HT1080 (cell line): ENCODE measurements at regions not wholly inside any gene's neighbourhood (a gene's known extent, or its start where the extent isn't known, plus 50 kb on each side); places are given as distances from the start of the nearest gene placed in this dataset.
"Not testable (repeated sequence)": the region's sequence is repeated elsewhere in the genome, so short reads cannot be mapped to it uniquely, and the experiment has no call there.

Experiments used
- DNase-seq: peaks from one replicate; pipeline ENCODE4 v3.0.0-alpha.2; 2015; ENCODE audit warnings: low read depth

GRCh38 chr9:64130325-64130724 is 1154.7 kb downstream of the FOXD4L5 start:
- DNase-seq = not testable (repeated sequence)

GRCh38 chr9:64128572-64128971 is 1156.4 kb downstream of the FOXD4L5 start:
- peak; percentile 2 for DNase-seq

- DNase-seq = peak; percentile 54
Observed at GRCh38 chr9:64121602-64122001, 1163.4 kb downstream of the FOXD4L5 start.

GRCh38 chr9:64117329-64117728 is 1167.7 kb downstream of the FOXD4L5 start:
- not testable (repeated sequence) for DNase-seq

GRCh38 chr9:64107867-64108266 is 1177.1 kb downstream of the FOXD4L5 start:
- DNase-seq = not testable (repeated sequence)

- not testable (repeated sequence) for DNase-seq
Observed at GRCh38 chr9:64107211-64107610, 1177.8 kb downstream of the FOXD4L5 start.

- peak; percentile 26 for DNase-seq
Observed at GRCh38 chr9:64105193-64105592, 1179.8 kb downstream of the FOXD4L5 start.

- DNase-seq = not testable (repeated sequence)
Observed at GRCh38 chr9:64101504-64101903, 1183.5 kb downstream of the FOXD4L5 start.

GRCh38 chr9:64100571-64101155 is 1184.3 kb downstream of the FOXD4L5 start:
- not testable (repeated sequence) for DNase-seq

GRCh38 chr9:64085998-64086397 is 1199.0 kb downstream of the FOXD4L5 start:
- not testable (repeated sequence) for DNase-seq

GRCh38 chr9:64071358-64072253 is 1213.4 kb downstream of the FOXD4L5 start:
- DNase-seq = not testable (repeated sequence)

- DNase-seq = not testable (repeated sequence)
Observed at GRCh38 chr9:64070611-64071357, 1214.2 kb downstream of the FOXD4L5 start.

- DNase-seq = not testable (repeated sequence)
Observed at GRCh38 chr9:64070083-64070482, 1214.9 kb downstream of the FOXD4L5 start.

GRCh38 chr9:64066736-64067368 is 1218.2 kb downstream of the FOXD4L5 start:
- DNase-seq = no peak

- DNase-seq = no peak
Observed at GRCh38 chr9:64061013-64061627, 1223.9 kb downstream of the FOXD4L5 start.

- DNase-seq = not testable (repeated sequence)
Observed at GRCh38 chr9:64058070-64058469, 1226.9 kb downstream of the FOXD4L5 start.

GRCh38 chr9:64057553-64057952 is 1227.5 kb downstream of the FOXD4L5 start:
- no peak for DNase-seq

GRCh38 chr9:64028925-64029324 is 1256.1 kb downstream of the FOXD4L5 start:
- DNase-seq = not testable (repeated sequence)

GRCh38 chr9:64020696-64021491 is 1264.1 kb downstream of the FOXD4L5 start:
- not testable (repeated sequence) for DNase-seq

- DNase-seq = not testable (repeated sequence)
Observed at GRCh38 chr9:64017666-64018065, 1267.3 kb downstream of the FOXD4L5 start.
